GM12878 (cell line): ENCODE measurements at regions not wholly inside any gene's neighbourhood (a gene's known extent, or its start where the extent isn't known, plus 50 kb on each side); places are given as distances from the start of the nearest gene placed in this dataset.

Experiments
- ATAC-seq: fragments of 200-7000 bp; cut with Tn5 transposase; 3 replicates; pipeline ENCODE4 v1.9.1; 2020; ENCODE audit warnings: mild to moderate bottlenecking, moderate library complexity
- BruUV-seq: library from RNA; stranded (reverse); fragments of 400-500 nt; replicated peaks from 2 replicates; lab custom pipeline; 2021; lab: Mats Ljungman, UMichigan
- CTCF ChIA-PET: fragments of 300-600 bp; sonication (Branson Sonifier 250); formaldehyde crosslinking; extraction: SDS; loops from one replicate; lab custom pipeline; 2021; ENCODE audit warnings: inconsistent platforms; lab: Yijun Ruan, JAX
- POLR2A ChIA-PET: fragments of 350-600 bp; formaldehyde crosslinking; extraction: SDS; loops from one replicate; lab custom pipeline; 2021; ENCODE audit warnings: inconsistent platforms; lab: Charles Lee
- RAD21 ChIA-PET: fragments of 300-600 bp; sonication (Branson Sonifier 250); formaldehyde crosslinking; loops from one replicate; lab custom pipeline; 2023; ENCODE audit warnings: antibody characterized with exemption; ENCODE audit not compliant: unreplicated experiment; lab: Charles Lee
- SMC1A ChIA-PET: fragments of 300-600 bp; sonication (Branson Sonifier 250); formaldehyde crosslinking; loops from one replicate; lab custom pipeline; 2023; ENCODE audit not compliant: unreplicated experiment, uncharacterized antibody; lab: Charles Lee
- DNase-seq: peaks from one replicate; pipeline ENCODE4 v3.0.0-alpha.2; 2011; ENCODE audit warnings: low read depth, low spot score
- FAIRE-seq: peaks from 3 replicates; lab custom pipeline; 2011; peaks lifted over from hg19 to GRCh38; lab: Jason Lieb, UNC
- H2AFZ ChIP-seq: 2 replicates; pipeline ENCODE4 v1.6.0; 2011; ENCODE audit warnings: low read depth, low read length, control low read depth; ENCODE audit not compliant: control insufficient read depth
- H3K27ac ChIP-seq: 2 replicates; pipeline ENCODE4 v1.5.1; 2011; ENCODE audit warnings: control low read depth; ENCODE audit not compliant: control insufficient read depth, insufficient read depth
- H3K27me3 ChIP-seq, 2 experiments: replicated peaks in 1 of 2; 2 replicates each; pipeline versions ENCODE4 v1.6.0 to v1.6.1; 2011; ENCODE audit warnings: low read length in 1 of 2; ENCODE audit not compliant: control insufficient read depth in 2 of 2, insufficient read depth in 2 of 2
- H3K36me3 ChIP-seq, 2 experiments: 2 replicates each; pipeline ENCODE4 v1.5.1; 2011; ENCODE audit warnings: low read length in 1 of 2; ENCODE audit not compliant: control insufficient read depth in 2 of 2, insufficient read depth in 2 of 2
- H3K4me1 ChIP-seq: 2 replicates; pipeline ENCODE4 v1.6.1; 2011; ENCODE audit warnings: mild to moderate bottlenecking, low read length, moderate library complexity, mixed read lengths; ENCODE audit not compliant: control insufficient read depth, insufficient read depth
- H3K4me2 ChIP-seq: 2 replicates; pipeline ENCODE4 v1.6.0; 2011; ENCODE audit warnings: control low read depth; ENCODE audit not compliant: control insufficient read depth, insufficient read depth
- H3K4me3 ChIP-seq: fragments of 200-600 bp; sonication (generic); 2 replicates; pipeline ENCODE4 v1.5.1; 2016
- H3K79me2 ChIP-seq: 2 replicates; pipeline ENCODE4 v1.6.0; 2011; ENCODE audit warnings: low read length; ENCODE audit not compliant: control insufficient read depth, insufficient read depth
- H3K9ac ChIP-seq: 2 replicates; pipeline ENCODE4 v1.8.0; 2011; ENCODE audit warnings: low read length, control low read depth, mixed read lengths; ENCODE audit not compliant: control insufficient read depth, insufficient read depth
- H3K9me3 ChIP-seq: replicated peaks from 3 replicates; pipeline ENCODE4 v1.5.1; 2011; ENCODE audit warnings: mild to moderate bottlenecking, low read length; ENCODE audit not compliant: control insufficient read depth, insufficient read depth
- H4K20me1 ChIP-seq: 2 replicates; pipeline ENCODE4 v1.6.0; 2011; ENCODE audit not compliant: control insufficient read depth, insufficient read depth
- ATF7 ChIP-seq: fragments of 450-650 bp; IDR thresholded peaks from 2 replicates; pipeline ENCODE4 v1.6.1; 2016; ENCODE audit warnings: low read depth, mild to moderate bottlenecking
- BRCA1 ChIP-seq: IDR thresholded peaks from 2 replicates; pipeline ENCODE4 v1.6.1; 2011; ENCODE audit warnings: low read depth, low read length, improper control_type of control experiment
- CHD4 ChIP-seq: fragments of 200-600 bp; sonication (generic); IDR thresholded peaks from 2 replicates; pipeline ENCODE4 v1.6.1; 2016; ENCODE audit warnings: mild to moderate bottlenecking
- CUX1 ChIP-seq: IDR thresholded peaks from 2 replicates; pipeline ENCODE4 v1.6.1; 2012; ENCODE audit warnings: improper control_type of control experiment, low read depth, low read length; ENCODE audit not compliant: insufficient replicate concordance
- PBX3 ChIP-seq: IDR thresholded peaks from 2 replicates; pipeline ENCODE4 v1.6.1; 2011; ENCODE audit warnings: mild to moderate bottlenecking, low read depth, low read length, moderate library complexity; ENCODE audit not compliant: insufficient replicate concordance
- REST ChIP-seq: IDR thresholded peaks from 2 replicates; pipeline ENCODE4 v1.6.1; 2012; ENCODE audit warnings: mild to moderate bottlenecking, low read depth, low read length
- SIN3A ChIP-seq: IDR thresholded peaks from 2 replicates; pipeline ENCODE4 v1.6.1; 2012; ENCODE audit warnings: low read depth, low read length, improper control_type of control experiment
- SMC3 ChIP-seq: IDR thresholded peaks from 2 replicates; pipeline ENCODE4 v1.6.1; 2011; ENCODE audit warnings: low read length, improper control_type of control experiment, borderline replicate concordance
- ZNF274 ChIP-seq: IDR thresholded peaks from one replicate; pipeline ENCODE4 v1.8.0; 2011; ENCODE audit not compliant: insufficient read length, insufficient read depth
- WGBS: methylation state at CpG from one replicate; pipeline ENCODE4 v1.1.6; 2016; ENCODE audit warnings: low lambda C conversion rate; ENCODE audit not compliant: insufficient replicate concordance, insufficient coverage; ENCODE audit errors: missing lambda C conversion rate; 5-methylcytosine and 5-hydroxymethylcytosine counted together
- in situ Hi-C: fragments of 300-500 bp; cut with MboI; formaldehyde crosslinking; loops from 9 replicates; pipeline ENCODE4 v1.14.3; 2018; ENCODE audit warnings: mixed read lengths
- intact Hi-C: fragments of 100-400 bp; cut with micrococcal nuclease; formaldehyde crosslinking; loops from one replicate; pipeline ENCODE4 v1.14.2; 2022; ENCODE audit not compliant: unreplicated experiment

GRCh38 chr7:22002726-22003125, 57.0 kb upstream of the CDCA7L start:
- CTCF ChIA-PET = interaction anchor here (0.8 to 2.5 kb wide), 6 partner anchors 36 to 749 kb away, joined by 3 to 11 read pairs (median 3); no protein-coding TSS in a partner anchor
- DNase-seq (no peak), FAIRE-seq (no peak), ATAC-seq (no peak)
- Histone ChIP-seq H3K4me3 (no peak overlapping the region), H3K4me2 (no peak overlapping the region), H3K27me3 (0 out of 4 replicates have a peak, but pooled peaks cover 0 to 1% of the 10 kb centered on the region in 2 experiments), H3K36me3 (no peaks in the 10 kb centered on the region), H3K9me3 (no peaks in the 10 kb centered on the region), H2AFZ (no peak overlapping the region), H4K20me1 (no peaks in the 10 kb centered on the region), H3K9ac (no peak overlapping the region), H3K79me2 (no peaks in the 10 kb centered on the region), H3K27ac (no peak overlapping the region), H3K4me1 (no peaks in the 10 kb centered on the region)
- POLR2A ChIA-PET = no interaction called here
- RAD21 ChIA-PET = no interaction called here
- 57% methylated on average over 1 of the region's 1 CpG for WGBS
- intact Hi-C loops = loop anchor here (5.0 kb wide), 3 partner anchors 80 to 280 kb away; no protein-coding TSS in a partner anchor
- SMC1A ChIA-PET = interaction anchor here (0.9 to 2.3 kb wide), 2 partner anchors 435 to 747 kb away, joined by 4 to 18 read pairs; no protein-coding TSS in a partner anchor
- BruUV-seq = no TSS peak
- in situ Hi-C loops = loop anchor here (10.0 kb wide), 1 partner anchor 748 kb away; no protein-coding TSS in a partner anchor
- TF ChIP-seq BRCA1 (no peak), SMC3 (no peak), CUX1 (no peak), CHD4 (no peak), ATF7 (no peak), ZNF274 (no peak), SIN3A (no peak), PBX3 (no peak), REST (no peak)
